GM19397 (cell line): ENCODE measurements at regions not wholly inside any gene's neighbourhood (a gene's known extent, or its start where the extent isn't known, plus 50 kb on each side); places are given as distances from the start of the nearest gene placed in this dataset.
"Not testable (repeated sequence)": the region's sequence is repeated elsewhere in the genome, so short reads cannot be mapped to it uniquely, and the experiment has no call there.

Source experiments
- ATAC-seq: cut with Tn5 transposase; IDR thresholded peaks from one replicate; pipeline ENCODE4 v1.9.1; 2021; ENCODE audit warnings: mild to moderate bottlenecking, moderate library complexity; ENCODE audit not compliant: unreplicated experiment

- no peak for ATAC-seq
These were observed 1612.7 kb upstream of the ACO1 start for GRCh38 chr9:30771760-30772159.

DNA sequence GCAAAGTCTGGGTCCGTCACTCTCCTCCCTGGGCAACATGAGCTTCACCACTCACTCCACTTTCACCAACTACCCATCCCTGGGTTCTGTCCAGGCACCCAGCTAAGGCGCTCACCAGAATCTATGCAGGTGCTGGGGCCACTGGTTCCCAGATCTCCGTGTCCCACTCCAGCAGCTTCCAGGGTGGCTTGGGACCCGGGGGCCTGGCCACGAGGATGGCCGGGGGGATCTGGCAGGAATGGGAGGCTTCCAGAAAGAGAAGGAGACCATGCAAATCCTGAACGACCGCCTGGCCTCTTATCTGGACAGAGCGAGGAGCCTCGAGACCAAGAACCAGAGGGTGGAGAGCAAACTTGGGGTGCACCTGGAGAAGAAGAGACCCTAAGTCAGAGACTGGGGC is 1611.0 kb upstream of the ACO1 start:
- ATAC-seq: no peak

DNA sequence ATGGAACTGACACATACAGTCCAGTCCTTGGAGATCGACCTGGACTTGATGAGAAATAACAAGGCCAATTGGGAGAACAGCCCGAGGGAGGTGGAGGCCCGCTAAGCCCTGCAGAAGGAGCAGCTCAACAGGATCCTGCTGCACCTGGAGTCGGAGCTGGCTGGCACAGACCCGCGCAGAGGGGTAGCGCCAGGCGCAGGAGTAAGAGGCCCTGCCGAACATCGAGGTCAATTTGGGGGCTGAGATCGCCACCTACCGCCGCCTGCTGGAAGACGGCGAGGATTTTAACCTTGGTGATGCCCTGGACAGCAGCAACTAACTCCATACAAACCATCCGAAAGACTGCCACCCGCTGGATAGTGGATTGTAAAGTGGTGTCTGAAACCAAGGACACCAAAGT is 1610.1 kb upstream of the ACO1 start:
- no peak for ATAC-seq

DNA sequence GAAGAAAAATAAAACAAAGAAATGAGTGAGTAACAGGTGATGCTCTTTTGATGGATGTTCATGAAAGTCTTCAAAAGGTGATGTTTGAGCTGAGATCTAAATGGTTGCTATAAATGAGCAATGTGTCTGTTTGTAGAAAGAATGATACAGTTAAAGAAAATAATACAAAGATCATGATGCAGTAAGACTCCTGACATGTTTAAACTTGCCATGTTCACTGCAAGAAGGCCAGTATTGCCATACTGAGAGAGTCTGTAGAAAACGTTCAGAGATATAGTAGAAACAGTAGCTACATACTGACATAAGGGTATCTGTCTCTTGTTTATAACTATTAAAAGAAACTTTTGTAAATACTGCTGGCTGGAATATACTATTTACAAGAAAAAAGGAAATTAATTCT is 1609.2 kb upstream of the ACO1 start:
- ATAC-seq: no peak

DNA sequence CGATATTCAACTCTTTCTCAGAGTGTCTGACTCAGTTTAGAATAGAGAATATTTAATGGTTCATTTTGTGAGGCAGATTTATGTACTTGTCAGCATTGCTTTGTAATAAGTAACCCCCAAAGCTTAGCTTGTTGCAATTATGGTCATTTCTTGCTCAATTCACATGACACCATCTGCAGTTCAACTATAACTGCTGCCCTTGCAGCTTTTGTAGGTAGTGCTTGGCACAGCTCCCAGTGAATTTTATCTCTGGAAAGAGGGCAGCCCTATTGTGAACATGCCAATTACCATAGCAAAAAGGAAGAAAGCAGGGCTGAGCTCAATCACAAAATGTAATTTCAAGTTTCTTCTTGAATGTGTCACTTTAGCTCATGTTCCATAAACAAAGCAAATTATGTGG is 1587.7 kb upstream of the ACO1 start:
- ATAC-seq: no peak

DNA sequence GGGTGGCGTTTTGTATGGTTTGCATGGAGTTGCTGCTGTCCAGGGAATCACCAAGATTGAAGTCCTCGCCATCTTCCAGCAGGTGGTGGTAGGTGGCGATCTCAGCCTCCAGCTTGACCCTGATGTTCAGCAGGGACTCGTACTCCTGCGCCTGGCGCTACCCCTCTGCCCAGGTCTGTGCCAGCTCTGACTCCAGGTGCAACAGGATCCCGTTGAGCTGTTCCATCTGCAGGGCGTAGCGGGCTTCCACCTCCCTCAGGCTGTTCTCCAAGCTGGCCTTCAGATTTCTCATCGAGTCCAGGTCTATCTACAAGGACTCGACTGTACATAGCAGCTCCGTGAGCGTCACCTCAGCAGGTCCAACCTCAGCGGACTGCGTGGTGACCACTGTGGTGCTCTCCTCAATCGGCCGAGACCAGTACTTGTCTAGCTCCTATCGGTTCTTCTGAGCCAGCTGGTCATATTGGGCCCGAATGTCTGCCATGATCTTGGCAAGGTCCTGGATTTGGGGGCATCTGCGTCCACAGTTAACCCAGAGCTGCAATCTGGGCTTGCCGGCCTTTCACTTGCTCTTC is 1584.8 kb upstream of the ACO1 start:
- ATAC-seq: no peak

DNA sequence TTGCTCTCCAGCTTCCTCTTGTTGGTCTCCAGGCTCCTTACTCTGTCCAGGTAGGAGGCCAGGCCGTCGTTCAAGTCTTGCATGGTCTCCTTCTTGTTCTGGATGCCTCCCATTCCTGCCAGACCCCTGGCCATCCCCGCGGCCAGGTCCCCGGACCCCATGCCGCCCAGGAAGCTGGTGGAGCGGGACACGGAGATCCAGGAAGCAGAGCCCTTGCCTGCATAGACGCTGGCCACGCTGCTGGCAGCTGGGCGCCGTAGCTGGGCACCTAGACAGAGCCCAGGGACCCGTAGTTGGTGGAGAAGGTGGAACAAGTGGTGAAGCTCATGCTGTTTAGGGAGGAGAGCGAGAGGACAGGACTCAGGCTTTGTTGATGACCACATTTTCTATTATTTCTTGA is 1584.0 kb upstream of the ACO1 start:
- no peak for ATAC-seq

DNA sequence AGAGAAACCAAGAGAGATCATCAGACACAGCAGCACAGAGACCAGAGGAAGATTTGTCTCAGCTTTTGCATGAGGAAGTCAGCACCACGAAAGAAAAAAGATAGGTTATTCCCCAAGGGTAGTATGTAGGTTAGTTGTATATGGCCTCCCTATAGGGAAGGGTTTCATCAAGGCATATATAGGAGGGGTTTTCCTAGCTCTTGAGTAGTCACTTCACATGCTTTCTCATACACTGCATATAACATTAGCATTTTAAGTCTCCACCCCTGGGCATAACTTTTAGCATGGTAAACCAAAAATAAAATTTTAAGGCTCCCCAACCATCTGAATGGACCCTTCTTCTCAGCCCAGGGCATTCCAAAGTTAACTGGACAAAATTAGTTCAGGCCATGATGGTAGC is 1571.6 kb upstream of the ACO1 start:
- ATAC-seq: no peak

DNA sequence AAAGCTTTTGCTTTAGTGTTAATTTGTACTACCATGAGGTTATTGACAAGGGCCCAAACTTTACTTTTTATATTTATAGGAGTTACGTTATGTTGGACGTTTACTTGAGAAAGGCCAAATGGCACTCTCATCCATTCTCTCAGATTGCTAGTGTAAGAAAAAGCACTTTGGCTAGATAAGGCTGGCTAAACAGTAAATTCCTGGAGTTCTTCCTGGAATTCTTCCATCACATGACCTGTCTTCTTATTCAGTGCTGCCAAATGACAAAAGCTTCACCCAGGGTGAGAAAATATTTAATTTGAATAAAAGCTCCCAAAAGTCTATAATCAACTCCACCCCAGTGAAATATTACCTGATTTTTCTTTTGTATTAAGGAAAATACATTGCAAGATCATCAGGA is 1568.9 kb upstream of the ACO1 start:
- no peak for ATAC-seq

DNA sequence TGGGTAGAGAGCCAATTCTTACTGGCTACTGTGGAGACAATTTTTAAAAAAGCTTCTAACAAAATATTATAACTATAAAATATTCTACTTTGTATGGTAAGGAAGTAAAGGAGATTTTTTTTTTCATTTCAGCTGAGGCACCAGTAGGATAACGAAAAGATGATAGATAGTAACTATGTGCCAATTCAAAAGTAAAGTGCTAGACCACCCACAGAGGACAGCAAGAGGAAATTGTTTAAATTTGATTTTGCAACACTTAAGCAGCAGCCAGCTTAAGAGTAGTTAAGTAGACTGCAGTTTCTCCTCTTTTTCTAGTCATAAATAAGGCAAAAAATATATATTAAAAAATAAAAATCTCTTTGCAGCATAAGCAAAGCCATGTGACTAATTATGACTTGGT is 1539.3 kb upstream of the ACO1 start:
- ATAC-seq: no peak

DNA sequence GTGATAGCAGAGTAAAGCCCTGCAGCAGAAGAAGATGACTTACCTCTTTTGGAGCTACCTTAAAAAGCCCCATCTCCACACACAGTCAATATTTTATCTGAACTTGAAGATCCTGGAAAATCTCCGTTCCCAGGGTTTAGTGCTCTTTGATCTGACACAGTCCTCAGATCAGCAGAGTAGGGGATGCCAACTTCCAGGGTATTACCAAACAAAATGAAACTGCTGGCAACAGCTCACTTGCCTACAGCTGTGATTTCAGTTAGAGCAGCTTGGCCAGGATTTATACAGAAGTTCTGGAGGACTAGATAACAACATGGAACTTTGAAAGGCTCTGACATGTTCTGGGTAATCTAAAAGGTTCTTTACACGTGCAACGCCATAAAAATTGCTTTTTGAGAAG is 1537.8 kb upstream of the ACO1 start:
- no peak for ATAC-seq

DNA sequence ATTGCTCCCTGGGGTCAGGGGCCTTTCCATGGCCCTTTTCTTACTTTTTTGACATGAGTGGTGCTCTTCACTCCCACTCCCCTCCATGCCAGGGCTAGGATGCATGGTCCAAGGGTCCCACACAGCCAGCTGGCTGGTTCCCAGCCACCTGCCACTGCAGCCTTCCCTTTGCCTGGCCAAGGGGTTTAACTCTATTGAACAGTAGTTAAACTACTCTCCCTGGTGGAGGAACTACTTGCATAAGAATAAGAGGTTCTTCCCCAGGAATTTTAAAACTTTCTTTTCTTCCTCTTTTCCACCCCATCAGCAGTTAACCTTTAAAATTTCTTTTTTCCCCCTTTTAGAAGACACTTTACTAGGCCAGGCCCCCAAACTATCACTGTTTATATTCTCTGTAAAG is 1532.8 kb upstream of the ACO1 start:
- ATAC-seq: no peak

GRCh38 chr9:30900706-30901105 is 1483.7 kb upstream of the ACO1 start:
- no peak for ATAC-seq

DNA sequence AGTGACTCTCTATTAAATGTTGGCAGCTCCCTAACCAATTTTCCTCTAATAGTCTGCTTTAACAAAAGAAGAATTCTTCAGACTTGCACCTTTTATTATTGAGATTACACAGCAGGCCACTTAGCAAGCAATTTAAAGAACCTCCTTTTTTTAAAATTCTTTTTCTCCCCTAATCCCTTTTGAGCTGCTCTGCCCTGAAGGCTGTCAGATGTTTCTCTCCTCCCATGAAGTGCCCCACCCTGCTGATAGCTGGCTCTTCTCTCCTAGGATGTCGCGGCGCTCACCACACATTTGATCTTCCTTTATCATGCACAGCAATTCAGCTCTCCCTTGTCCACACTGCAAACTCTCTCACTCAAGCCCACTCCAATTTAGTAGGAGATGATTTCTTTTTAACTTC is 1471.1 kb upstream of the ACO1 start:
- no peak for ATAC-seq

DNA sequence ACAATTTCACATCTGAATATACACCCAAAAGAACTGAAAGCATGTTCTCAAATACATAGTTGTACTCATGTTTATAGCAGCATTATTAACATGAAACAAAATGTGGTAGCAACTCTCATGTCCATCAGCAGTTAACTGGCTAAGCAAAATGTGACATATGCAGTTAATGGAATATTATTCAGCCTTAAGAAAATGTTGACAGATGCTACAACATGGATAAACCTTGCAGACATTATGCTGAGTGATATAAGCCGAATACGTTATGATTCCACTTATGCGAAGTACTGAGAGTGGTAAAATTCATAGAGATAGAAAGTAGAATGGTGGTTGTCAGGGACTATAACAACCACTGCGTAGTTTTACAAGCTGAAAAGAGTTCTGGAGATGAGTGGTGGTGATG is 1469.0 kb upstream of the ACO1 start:
- no peak for ATAC-seq

- ATAC-seq: no peak
These were observed 1459.3 kb upstream of the ACO1 start for GRCh38 chr9:30925126-30925525.

GRCh38 chr9:30925635-30926034 is 1458.8 kb upstream of the ACO1 start:
- no peak for ATAC-seq

DNA sequence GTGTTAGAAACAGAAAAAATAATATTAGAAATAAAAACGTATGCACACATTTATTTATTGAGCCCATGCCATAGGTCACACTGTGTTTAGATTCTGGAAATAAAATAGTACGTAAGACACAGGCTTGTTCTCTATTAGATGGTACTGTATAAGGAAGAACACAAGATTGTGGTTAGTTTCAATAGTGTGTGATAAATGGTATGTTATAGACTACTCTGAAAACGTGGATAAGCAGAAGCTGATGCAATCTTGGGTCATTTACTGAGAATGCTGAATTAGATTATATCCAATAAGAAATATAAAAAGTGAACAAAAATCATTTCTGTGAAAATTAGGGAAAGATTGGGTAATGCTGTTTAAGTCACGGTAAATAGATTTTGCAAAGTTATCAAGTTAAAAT is 1456.4 kb upstream of the ACO1 start:
- ATAC-seq: no peak

- no peak for ATAC-seq
These were observed 1452.2 kb upstream of the ACO1 start for GRCh38 chr9:30932226-30932625.

DNA sequence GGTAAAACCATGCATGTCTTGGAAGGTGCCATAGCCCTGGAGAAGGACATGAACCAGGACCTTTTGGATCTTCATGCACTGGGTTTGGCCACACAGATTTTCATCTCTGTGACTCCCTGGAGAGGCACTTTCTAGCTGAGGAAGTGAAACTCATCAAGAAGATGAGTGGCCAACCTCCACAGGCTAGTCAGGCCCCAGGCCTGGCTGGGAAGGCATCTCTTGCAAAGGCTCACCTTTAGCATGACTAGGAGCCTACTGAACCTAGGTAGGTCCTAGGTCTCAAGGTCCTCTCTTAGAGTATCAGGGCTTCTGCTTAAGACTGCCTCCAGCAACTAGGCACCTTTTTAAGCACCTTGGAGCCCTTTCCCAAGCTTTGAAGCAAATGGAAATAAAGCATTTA is 1448.7 kb upstream of the ACO1 start:
- ATAC-seq: no peak

DNA sequence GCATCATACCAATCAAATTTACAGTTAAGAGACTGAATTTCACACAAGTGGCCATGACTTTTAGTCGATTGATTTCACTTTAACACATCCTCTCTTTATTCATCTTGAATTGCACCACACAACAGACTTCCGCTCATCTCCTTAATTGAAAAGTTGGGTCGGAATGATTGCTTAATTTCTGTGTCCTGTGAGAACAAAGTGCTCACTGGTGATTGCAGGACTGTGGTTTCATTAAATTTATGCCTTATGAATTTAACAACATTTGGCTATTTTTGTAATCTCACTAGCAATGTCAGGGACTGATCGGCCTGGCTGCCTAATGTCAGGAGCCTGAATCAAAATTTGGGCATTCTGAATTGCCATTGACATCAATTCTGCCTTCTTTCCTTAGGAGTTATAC is 1447.3 kb upstream of the ACO1 start:
- no peak for ATAC-seq

DNA sequence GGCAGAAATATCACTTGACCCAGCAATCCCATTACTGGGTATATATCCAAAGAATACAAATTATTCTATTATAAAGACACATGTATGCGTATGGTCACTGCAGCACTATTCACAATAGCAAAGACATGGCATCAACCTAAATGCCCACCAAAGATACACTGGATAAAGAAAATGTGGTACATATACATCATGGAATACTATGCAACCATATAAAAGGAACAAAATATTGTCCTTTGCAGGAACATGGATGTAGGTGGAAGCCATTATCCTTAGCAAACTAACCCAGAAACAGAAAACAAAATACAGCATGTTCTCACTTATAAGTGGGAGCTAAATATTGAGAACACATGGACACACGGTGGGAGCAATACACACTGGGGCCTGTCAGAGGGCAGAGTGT is 1441.6 kb upstream of the ACO1 start:
- not testable (repeated sequence) for ATAC-seq

- ATAC-seq: no peak
These were observed 1440.8 kb upstream of the ACO1 start for GRCh38 chr9:30943446-30944224.
